H9 (cell line): ENCODE measurements at regions not wholly inside any gene's neighbourhood (a gene's known extent, or its start where the extent isn't known, plus 50 kb on each side); places are given as distances from the start of the nearest gene placed in this dataset.

Source experiments
- DNase-seq: peaks from one replicate; pipeline ENCODE4 v3.0.0-alpha.2; 2017
- H2AFZ ChIP-seq: one replicate; pipeline ENCODE4 v1.6.1; 2013; ENCODE audit warnings: mild to moderate bottlenecking, low read length, control low read depth, moderate library complexity
- H2AK5ac ChIP-seq: 2 replicates; pipeline ENCODE4 v1.6.1; 2013; ENCODE audit warnings: low read length, control low read depth, mixed read lengths; ENCODE audit not compliant: insufficient read length
- H2BK120ac ChIP-seq: one replicate; pipeline ENCODE4 v1.6.1; 2013; ENCODE audit warnings: low read depth, mild to moderate bottlenecking, low read length, control low read depth, inconsistent platforms; ENCODE audit not compliant: poor library complexity, severe bottlenecking
- H2BK12ac ChIP-seq: 2 replicates; pipeline ENCODE4 v1.6.1; 2013; ENCODE audit warnings: low read length, control low read depth, mixed read lengths, low read depth; ENCODE audit not compliant: insufficient read length
- H2BK15ac ChIP-seq: 2 replicates; pipeline ENCODE4 v1.6.1; 2013; ENCODE audit warnings: low read depth, low read length, control low read depth
- H2BK20ac ChIP-seq: one replicate; pipeline ENCODE4 v1.6.1; 2013; ENCODE audit warnings: low read depth, mild to moderate bottlenecking, low read length, control low read depth, inconsistent platforms; ENCODE audit not compliant: poor library complexity, severe bottlenecking
- H2BK5ac ChIP-seq: 2 replicates; pipeline ENCODE4 v1.6.1; 2013; ENCODE audit warnings: low read length, control low read depth, mixed read lengths; ENCODE audit not compliant: insufficient read length
- H3K14ac ChIP-seq: 2 replicates; pipeline ENCODE4 v1.6.1; 2013; ENCODE audit warnings: low read length, control low read depth; ENCODE audit not compliant: insufficient read depth
- H3K18ac ChIP-seq: 2 replicates; pipeline ENCODE4 v1.6.1; 2013; ENCODE audit warnings: low read depth, mild to moderate bottlenecking, mixed read lengths, low read length, control low read depth; ENCODE audit not compliant: insufficient read length
- H3K23ac ChIP-seq: 2 replicates; pipeline ENCODE4 v1.6.1; 2013; ENCODE audit warnings: low read length, control low read depth, mixed read lengths, low read depth; ENCODE audit not compliant: insufficient read length
- H3K23me2 ChIP-seq: 2 replicates; pipeline ENCODE4 v1.6.1; 2013; ENCODE audit warnings: low read depth, mild to moderate bottlenecking, mixed read lengths, low read length, control low read depth; ENCODE audit not compliant: insufficient read length, poor library complexity, severe bottlenecking
- H3K27ac ChIP-seq: 2 replicates; pipeline ENCODE4 v1.5.1; 2013; ENCODE audit warnings: low read length, control low read depth, mixed read lengths, low read depth; ENCODE audit not compliant: insufficient read length
- H3K27me3 ChIP-seq: 2 replicates; pipeline ENCODE4 v1.6.1; 2013; ENCODE audit warnings: low read length, control low read depth, inconsistent platforms; ENCODE audit not compliant: insufficient read depth
- H3K4ac ChIP-seq: 2 replicates; pipeline ENCODE4 v1.6.1; 2013; ENCODE audit warnings: low read depth, mild to moderate bottlenecking, control low read depth, inconsistent platforms, low read length, moderate library complexity
- H3K4me1 ChIP-seq: 2 replicates; pipeline ENCODE4 v1.6.1; 2013; ENCODE audit warnings: low read length, control low read depth, inconsistent platforms; ENCODE audit not compliant: insufficient read depth
- H3K4me2 ChIP-seq: 2 replicates; pipeline ENCODE4 v1.6.1; 2013; ENCODE audit warnings: low read length, control low read depth, mixed read lengths; ENCODE audit not compliant: insufficient read length, insufficient read depth
- H3K56ac ChIP-seq: 2 replicates; pipeline ENCODE4 v1.6.1; 2013; ENCODE audit warnings: low read depth, mild to moderate bottlenecking, mixed read lengths, low read length, control low read depth; ENCODE audit not compliant: insufficient read length
- H3K79me1 ChIP-seq: 2 replicates; pipeline ENCODE4 v1.6.1; 2013; ENCODE audit warnings: low read depth, mild to moderate bottlenecking, moderate library complexity, low read length, control low read depth, inconsistent platforms; ENCODE audit not compliant: insufficient read depth, poor library complexity, severe bottlenecking
- H3K79me2 ChIP-seq: 2 replicates; pipeline ENCODE4 v1.6.1; 2013; ENCODE audit warnings: low read length, control low read depth, inconsistent platforms; ENCODE audit not compliant: insufficient read depth
- H3K9ac ChIP-seq: 2 replicates; pipeline ENCODE4 v1.6.1; 2013; ENCODE audit warnings: low read length, control low read depth, mixed read lengths; ENCODE audit not compliant: insufficient read length; ENCODE audit errors: extremely low read depth
- H3K9me3 ChIP-seq: one replicate; pipeline ENCODE4 v1.6.1; 2013; ENCODE audit warnings: low read depth, low read length, inconsistent platforms; ENCODE audit not compliant: control insufficient read depth
- H3T11ph ChIP-seq: one replicate; pipeline ENCODE4 v1.6.1; 2013; ENCODE audit warnings: mild to moderate bottlenecking, low read length, control low read depth, inconsistent platforms
- H4K20me1 ChIP-seq: one replicate; pipeline ENCODE4 v1.6.1; 2013; ENCODE audit not compliant: control insufficient read depth, insufficient read length, insufficient read depth
- H4K5ac ChIP-seq: 2 replicates; pipeline ENCODE4 v1.6.1; 2013; ENCODE audit warnings: low read depth, mild to moderate bottlenecking, mixed read lengths, low read length, control low read depth; ENCODE audit not compliant: insufficient read length
- H4K8ac ChIP-seq: replicated peaks from 2 replicates; pipeline ENCODE4 v1.6.1; 2013; ENCODE audit warnings: low read length, control low read depth, mixed read lengths, low read depth; ENCODE audit not compliant: insufficient read length
- H4K91ac ChIP-seq: 2 replicates; pipeline ENCODE4 v1.6.1; 2013; ENCODE audit warnings: low read depth, mild to moderate bottlenecking, moderate library complexity, mixed read lengths, low read length, control low read depth; ENCODE audit not compliant: insufficient read length
- H3K27ac Mint-ChIP-seq, 3 experiments: 2 replicates in 2 of 3; 3 replicates in 1 of 3; pipeline ENCODE4 v1.8.0; 2020 to 2021; ENCODE audit warnings: mixed read lengths in 3 of 3, mild to moderate bottlenecking in 1 of 3, moderate library complexity in 1 of 3
- H3K27me3 Mint-ChIP-seq: 2 replicates; pipeline ENCODE4 v1.8.0; 2021; ENCODE audit warnings: low read depth, mild to moderate bottlenecking, moderate library complexity, mixed read lengths
- H3K36me3 Mint-ChIP-seq, 3 experiments: 2 replicates in 2 of 3; 3 replicates in 1 of 3; pipeline ENCODE4 v1.8.0; 2020 to 2021; ENCODE audit warnings: low read depth in 3 of 3, mixed read lengths in 3 of 3; ENCODE audit not compliant: insufficient read depth in 1 of 3
- H3K4me1 Mint-ChIP-seq, 2 experiments: 2 replicates each; pipeline ENCODE4 v1.8.0; 2020; ENCODE audit warnings: mixed read lengths in 2 of 2
- H3K4me3 Mint-ChIP-seq, 2 experiments: 2 replicates in 1 of 2; 3 replicates in 1 of 2; pipeline ENCODE4 v1.8.0; 2020 to 2021; ENCODE audit warnings: mild to moderate bottlenecking in 2 of 2, mixed read lengths in 2 of 2, moderate library complexity in 1 of 2
- H3K9me3 Mint-ChIP-seq, 2 experiments: 2 replicates in 1 of 2; 3 replicates in 1 of 2; pipeline ENCODE4 v1.8.0; 2020; ENCODE audit warnings: mild to moderate bottlenecking in 2 of 2, mixed read lengths in 2 of 2, moderate library complexity in 1 of 2
- WGBS: extraction: QIAGEN DNeasy Blood & Tissue Kit; methylation state at CpG from one replicate; pipeline ENCODE4 v1.1.7; 2013; ENCODE audit warnings: missing lambda C conversion rate, low lambda C conversion rate, mixed read lengths; ENCODE audit not compliant: insufficient read length; ENCODE audit errors: extremely low coverage; 5-methylcytosine and 5-hydroxymethylcytosine counted together
- TF ChIP-seq, protein P1 (sequence below): fragments of 200-600 bp; sonication (generic); conservative IDR thresholded peaks from 3 replicates; pipeline ENCODE4 v1.8.0; 2021; ENCODE audit warnings: antibody characterized with exemption, mild to moderate bottlenecking

DNA sequence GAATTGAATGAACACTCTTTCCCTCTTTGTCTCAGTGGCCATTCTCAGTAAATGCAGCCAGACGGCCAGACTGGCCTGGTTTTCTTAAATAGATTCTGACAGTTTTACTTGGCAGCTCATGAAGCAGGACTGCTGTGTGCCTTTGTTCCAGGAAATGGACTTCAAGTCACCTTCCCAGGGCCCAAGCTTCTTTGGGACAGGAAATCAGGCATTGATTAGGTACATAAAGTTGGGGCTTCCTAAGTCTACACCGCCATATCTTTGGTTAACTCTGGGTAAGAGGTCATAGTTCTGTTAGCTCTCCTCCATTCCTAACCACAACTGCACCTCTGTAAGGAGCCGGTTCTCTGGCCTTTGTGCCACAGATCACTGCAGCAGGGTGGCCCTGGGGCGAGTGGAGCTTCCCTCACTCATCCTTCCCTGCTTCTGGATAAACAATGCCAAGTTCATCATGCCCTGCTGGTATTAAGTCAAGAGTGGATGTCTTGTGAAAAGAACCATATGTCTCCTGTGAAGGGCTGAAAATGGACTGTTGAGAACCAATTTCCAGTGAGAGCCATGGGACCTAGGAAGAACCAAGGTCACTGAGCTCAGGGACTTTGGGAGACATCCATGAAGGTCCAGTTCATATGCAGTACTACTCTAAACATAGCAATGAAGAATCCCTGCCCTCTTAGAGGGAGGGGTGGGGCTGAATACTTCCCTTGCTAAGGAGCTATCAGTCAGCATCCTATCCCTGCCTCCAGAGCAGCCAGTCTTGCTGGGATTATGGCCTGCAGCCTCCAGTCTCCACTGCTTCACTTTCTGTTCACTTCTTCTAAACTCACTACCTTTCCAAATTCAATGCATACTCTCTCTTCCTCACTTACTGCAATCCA, 122.6 kb upstream of the XPO1 start:
- H3K4ac ChIP-seq = no peak overlapping the region
- H3K4me1 Mint-ChIP-seq = peaks cover 0 to 9% of the 10 kb centered on the region in 2 experiments; a peak in 3 of 4 replicates
- no peak overlapping the region for H3K9ac ChIP-seq
- no peak overlapping the region for H2BK12ac ChIP-seq
- H3K79me1 ChIP-seq = no peaks in the 10 kb centered on the region
- peak overlapping the region; percentile 42 for H4K5ac ChIP-seq
- H3K79me2 ChIP-seq = no peaks in the 10 kb centered on the region
- H2BK5ac ChIP-seq = no peak overlapping the region
- no peak overlapping the region for H3K23ac ChIP-seq
- H3K9me3 ChIP-seq = no peaks in the 10 kb centered on the region
- H3K23me2 ChIP-seq = no peaks in the 10 kb centered on the region
- H2AK5ac ChIP-seq = no peak overlapping the region
- H3K27ac ChIP-seq = no peak overlapping the region
- TF ChIP-seq, protein P1, sequence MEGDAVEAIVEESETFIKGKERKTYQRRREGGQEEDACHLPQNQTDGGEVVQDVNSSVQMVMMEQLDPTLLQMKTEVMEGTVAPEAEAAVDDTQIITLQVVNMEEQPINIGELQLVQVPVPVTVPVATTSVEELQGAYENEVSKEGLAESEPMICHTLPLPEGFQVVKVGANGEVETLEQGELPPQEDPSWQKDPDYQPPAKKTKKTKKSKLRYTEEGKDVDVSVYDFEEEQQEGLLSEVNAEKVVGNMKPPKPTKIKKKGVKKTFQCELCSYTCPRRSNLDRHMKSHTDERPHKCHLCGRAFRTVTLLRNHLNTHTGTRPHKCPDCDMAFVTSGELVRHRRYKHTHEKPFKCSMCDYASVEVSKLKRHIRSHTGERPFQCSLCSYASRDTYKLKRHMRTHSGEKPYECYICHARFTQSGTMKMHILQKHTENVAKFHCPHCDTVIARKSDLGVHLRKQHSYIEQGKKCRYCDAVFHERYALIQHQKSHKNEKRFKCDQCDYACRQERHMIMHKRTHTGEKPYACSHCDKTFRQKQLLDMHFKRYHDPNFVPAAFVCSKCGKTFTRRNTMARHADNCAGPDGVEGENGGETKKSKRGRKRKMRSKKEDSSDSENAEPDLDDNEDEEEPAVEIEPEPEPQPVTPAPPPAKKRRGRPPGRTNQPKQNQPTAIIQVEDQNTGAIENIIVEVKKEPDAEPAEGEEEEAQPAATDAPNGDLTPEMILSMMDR = 0 out of 3 replicates have a peak, but pooled peaks have one; percentile 10
- H3K4me2 ChIP-seq = no peak overlapping the region
- no peak overlapping the region for H2BK120ac ChIP-seq
- H2BK15ac ChIP-seq = no peak overlapping the region
- no peak overlapping the region for H4K8ac ChIP-seq
- no peak overlapping the region for H4K91ac ChIP-seq
- H3K4me3 Mint-ChIP-seq = no peak overlapping the region
- no peaks in the 10 kb centered on the region for H3K27me3 Mint-ChIP-seq
- no peak overlapping the region for H3K18ac ChIP-seq
- no peak overlapping the region for H3K56ac ChIP-seq
- H3K27me3 ChIP-seq = no peaks in the 10 kb centered on the region
- H2AFZ ChIP-seq = no peak overlapping the region
- DNase-seq = no peak
- H3K14ac ChIP-seq = no peak overlapping the region
- no peak overlapping the region; a peak in 1 of 7 replicates for H3K27ac Mint-ChIP-seq
- H3K36me3 Mint-ChIP-seq = no peaks in the 10 kb centered on the region
- H3K4me1 ChIP-seq = no peaks in the 10 kb centered on the region
- H3K9me3 Mint-ChIP-seq = peaks cover 0 to 2% of the 10 kb centered on the region in 2 experiments; a peak in 1 of 5 replicates
- no peak overlapping the region for H3T11ph ChIP-seq
- H4K20me1 ChIP-seq = no peaks in the 10 kb centered on the region
- H2BK20ac ChIP-seq = no peak overlapping the region
- WGBS = no CpG with 5 or more reads among the region's 4 CpGs
